Natural killer cell treated with Interleukin-12 subunit alpha and Interleukin-12 subunit beta and Interleukin-15 and Interleukin-18, amount 100 ng/mL, for 72 hours (primary cell): ENCODE measurements at regions not wholly inside any gene's neighbourhood (a gene's known extent, or its start where the extent isn't known, plus 50 kb on each side); places are given as distances from the start of the nearest gene placed in this dataset.

Source experiments
- ATAC-seq, 2 donors: fragments of 150-1000 bp; cut with Tn5 transposase in 1 of 2; sonication (Bioruptor Pico), chemical (Tn5 transposase) in 1 of 2; 2 replicates each; pipeline ENCODE4 v1.10.0; 2021
- DNase-seq: peaks from one replicate; pipeline ENCODE4 v3.0.0; 2022; ENCODE audit warnings: low spot score
- H3K27ac Mint-ChIP-seq, 2 donors: 1 replicate in 1 of 2; 2 replicates in 1 of 2; pipeline ENCODE4 v1.8.0; 2022; ENCODE audit warnings: mixed read lengths in 2 of 2, mild to moderate bottlenecking in 1 of 2, moderate library complexity in 1 of 2
- H3K27me3 Mint-ChIP-seq, 2 donors: 1 replicate in 1 of 2; 2 replicates in 1 of 2; pipeline ENCODE4 v1.8.0; 2022; ENCODE audit warnings: mixed read lengths in 2 of 2
- H3K36me3 Mint-ChIP-seq: one replicate; pipeline ENCODE4 v1.8.0; 2022; ENCODE audit warnings: mixed read lengths
- H3K4me1 Mint-ChIP-seq, 2 donors: 1 replicate in 1 of 2; 2 replicates in 1 of 2; pipeline ENCODE4 v1.8.0; 2022; ENCODE audit warnings: low read depth in 2 of 2, mixed read lengths in 2 of 2, mild to moderate bottlenecking in 1 of 2
- H3K4me3 Mint-ChIP-seq: one replicate; pipeline ENCODE4 v1.8.0; 2022; ENCODE audit warnings: mixed read lengths
- H3K9me3 Mint-ChIP-seq: 2 replicates; pipeline ENCODE4 v1.8.0; 2022; ENCODE audit warnings: mixed read lengths

DNA sequence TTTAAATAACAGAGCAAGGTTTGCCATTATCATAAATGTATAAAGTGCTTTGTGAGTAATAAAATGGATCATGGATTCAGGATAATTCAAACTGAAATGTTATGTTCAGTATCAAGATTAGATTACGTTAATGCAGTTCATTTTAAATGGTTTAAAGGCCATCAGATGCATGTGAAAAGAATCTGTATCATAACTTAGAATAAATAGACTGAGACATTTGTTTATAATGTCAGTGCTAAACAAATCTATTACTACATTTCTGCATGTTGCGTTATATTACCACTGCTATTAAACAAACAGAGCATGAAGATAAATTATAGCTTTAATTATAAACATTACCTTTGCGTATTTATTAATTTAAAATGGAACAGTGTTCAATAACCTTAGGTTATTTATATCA is 160.2 kb downstream of the TOX3 start:
- ATAC-seq = no peak

DNA sequence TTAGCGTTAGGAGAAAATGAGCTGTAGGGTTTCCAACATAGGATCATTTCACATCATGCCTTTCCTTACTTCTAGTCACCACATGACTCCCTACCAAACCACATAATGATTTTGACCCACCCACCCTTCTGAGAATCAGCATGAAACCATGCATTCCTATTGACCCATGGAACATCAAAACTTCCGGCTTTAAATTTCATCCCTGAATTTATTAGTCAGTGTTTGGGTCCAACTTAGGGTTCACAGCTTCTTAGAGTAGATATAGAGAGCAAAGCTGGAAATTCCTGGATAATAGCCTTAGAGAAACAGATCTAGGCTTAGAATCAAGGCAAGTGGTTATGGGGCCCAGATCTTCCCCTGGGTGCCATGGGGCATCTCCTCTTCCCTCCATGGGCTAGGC is 162.6 kb downstream of the TOX3 start:
- no peak overlapping the region for H3K27ac Mint-ChIP-seq
- H3K9me3 Mint-ChIP-seq = peaks cover 19% of the 10 kb centered on the region
- H3K36me3 Mint-ChIP-seq = no peaks in the 10 kb centered on the region
- no peak for DNase-seq
- ATAC-seq = no peak
- no peak overlapping the region for H3K4me3 Mint-ChIP-seq
- no peaks in the 10 kb centered on the region for H3K4me1 Mint-ChIP-seq
- no peaks in the 10 kb centered on the region for H3K27me3 Mint-ChIP-seq

More for the DNA sequence above, 160.2 kb downstream of the TOX3 start:
- H3K4me3 Mint-ChIP-seq = no peak overlapping the region
- H3K4me1 Mint-ChIP-seq = no peaks in the 10 kb centered on the region
- H3K36me3 Mint-ChIP-seq = no peaks in the 10 kb centered on the region
- no peak overlapping the region for H3K27ac Mint-ChIP-seq
- peaks cover 26% of the 10 kb centered on the region for H3K9me3 Mint-ChIP-seq
- H3K27me3 Mint-ChIP-seq = no peaks in the 10 kb centered on the region
- DNase-seq = no peak

DNA sequence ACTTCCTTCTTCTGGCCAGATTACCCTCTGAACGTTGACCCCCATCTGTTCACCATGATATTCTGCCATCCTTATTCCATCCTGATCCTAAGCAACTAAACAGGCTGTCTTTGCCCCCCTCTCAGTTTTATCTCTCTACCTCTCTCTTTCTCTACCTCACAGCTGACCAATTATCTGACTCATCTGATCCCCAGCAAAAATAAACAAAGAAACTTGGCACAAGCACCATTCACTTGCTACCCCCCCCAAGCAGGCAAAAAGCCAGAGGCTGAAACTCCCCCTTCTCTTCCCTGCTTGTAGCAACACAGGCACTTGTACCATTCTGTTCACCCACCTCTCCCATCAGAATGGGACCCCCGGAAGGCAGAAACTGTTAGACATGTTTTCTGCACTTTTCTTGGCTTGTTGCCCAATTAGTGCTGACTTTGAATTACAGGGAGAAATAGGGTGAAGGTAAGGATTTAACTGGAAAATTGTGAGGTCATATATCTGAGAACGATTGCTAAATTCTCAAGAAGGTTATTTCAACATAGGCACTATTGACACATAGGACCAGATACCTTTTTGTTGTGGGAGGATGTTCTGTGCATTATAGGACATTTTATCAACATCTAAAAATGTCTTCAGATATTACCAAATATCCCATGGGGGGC is 163.2 kb downstream of the TOX3 start:
- Mint-ChIP-seq H3K27ac (no peak overlapping the region), H3K36me3 (no peaks in the 10 kb centered on the region), H3K27me3 (no peaks in the 10 kb centered on the region), H3K4me3 (no peak overlapping the region), H3K9me3 (peaks cover 13% of the 10 kb centered on the region), H3K4me1 (no peaks in the 10 kb centered on the region)
- no peak for DNase-seq
- no peak for ATAC-seq

DNA sequence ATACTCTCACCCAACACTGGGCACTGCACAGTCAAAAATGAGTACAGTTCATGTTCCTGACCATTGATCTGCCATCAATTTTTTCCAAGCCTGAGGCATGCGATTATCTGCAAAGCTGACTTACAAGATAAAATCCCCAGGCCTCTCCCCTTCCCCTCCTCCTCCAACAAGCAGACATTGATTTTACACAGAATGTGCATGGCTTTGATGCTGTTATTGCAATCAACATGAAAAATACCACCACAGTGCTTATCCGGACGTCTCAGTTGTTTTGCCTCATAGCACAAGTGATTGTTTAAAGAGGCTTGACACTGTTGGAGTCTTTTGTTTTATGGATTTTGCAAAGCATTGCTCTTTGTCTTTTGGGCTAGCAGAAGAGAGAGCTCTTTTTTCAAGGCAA is 163.8 kb downstream of the TOX3 start:
- Mint-ChIP-seq H3K27me3 (no peaks in the 10 kb centered on the region), H3K9me3 (peaks cover 14% of the 10 kb centered on the region), H3K4me1 (no peaks in the 10 kb centered on the region), H3K27ac (no peak overlapping the region), H3K36me3 (no peaks in the 10 kb centered on the region), H3K4me3 (no peak overlapping the region)
- no peak for ATAC-seq
- no peak for DNase-seq

DNA sequence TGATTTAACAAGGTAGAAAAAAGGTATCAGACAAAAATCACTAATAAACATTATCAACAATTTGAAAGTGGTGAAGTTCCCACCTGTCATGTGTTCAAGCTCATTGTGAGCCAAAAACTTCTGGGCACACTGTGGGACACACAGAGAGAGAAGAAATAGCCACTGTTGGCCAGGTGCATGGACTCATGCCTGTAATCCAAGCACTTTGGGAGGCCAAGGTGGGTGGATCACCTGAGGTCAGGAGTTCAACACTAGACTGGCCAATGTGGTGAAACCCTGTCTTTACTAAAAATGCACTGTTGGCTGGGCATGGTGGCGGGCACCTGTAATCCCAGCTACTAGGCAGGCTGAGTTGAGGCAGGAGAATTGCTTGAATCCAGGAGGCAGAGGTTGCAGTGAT is 167.4 kb downstream of the TOX3 start:
- peaks cover 17% of the 10 kb centered on the region for H3K9me3 Mint-ChIP-seq
- H3K27me3 Mint-ChIP-seq = no peaks in the 10 kb centered on the region
- no peak overlapping the region for H3K4me3 Mint-ChIP-seq
- H3K36me3 Mint-ChIP-seq = no peaks in the 10 kb centered on the region
- H3K27ac Mint-ChIP-seq = no peak overlapping the region
- H3K4me1 Mint-ChIP-seq = no peaks in the 10 kb centered on the region
- ATAC-seq (no peak), DNase-seq (no peak)

DNA sequence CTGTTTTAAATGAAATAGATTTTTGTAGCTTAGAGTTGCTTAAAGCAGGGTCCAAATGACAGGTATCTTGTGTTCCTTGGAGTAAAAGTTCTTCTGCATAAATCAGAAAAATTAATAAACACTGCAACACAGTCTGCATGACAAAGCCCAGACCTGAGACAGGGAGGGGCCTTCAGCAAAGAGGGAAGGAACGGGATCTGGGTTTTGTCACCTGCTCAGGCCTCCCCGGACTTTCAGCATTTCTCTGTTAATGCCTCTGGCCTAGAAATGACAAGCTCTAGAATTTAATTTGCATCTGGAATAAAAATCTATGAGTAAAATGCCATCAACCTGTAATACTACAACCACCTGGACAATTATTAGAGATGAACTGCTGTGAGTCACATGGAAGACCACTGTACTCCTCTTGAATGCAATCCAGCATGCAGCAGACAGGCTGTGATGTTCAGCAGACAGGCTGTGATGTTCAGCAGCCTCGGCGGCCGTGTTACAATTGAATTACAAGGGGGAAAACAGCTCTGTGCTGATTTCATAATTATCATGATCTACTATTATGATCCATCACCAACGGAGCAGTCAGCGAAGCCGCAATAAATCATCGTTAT is 170.2 kb downstream of the TOX3 start:
- no peaks in the 10 kb centered on the region for H3K36me3 Mint-ChIP-seq
- no peak overlapping the region for H3K4me3 Mint-ChIP-seq
- no peaks in the 10 kb centered on the region for H3K4me1 Mint-ChIP-seq
- H3K27me3 Mint-ChIP-seq = no peaks in the 10 kb centered on the region
- ATAC-seq (no peak), DNase-seq (no peak)
- no peak overlapping the region for H3K27ac Mint-ChIP-seq
- H3K9me3 Mint-ChIP-seq = peaks cover 12% of the 10 kb centered on the region

DNA sequence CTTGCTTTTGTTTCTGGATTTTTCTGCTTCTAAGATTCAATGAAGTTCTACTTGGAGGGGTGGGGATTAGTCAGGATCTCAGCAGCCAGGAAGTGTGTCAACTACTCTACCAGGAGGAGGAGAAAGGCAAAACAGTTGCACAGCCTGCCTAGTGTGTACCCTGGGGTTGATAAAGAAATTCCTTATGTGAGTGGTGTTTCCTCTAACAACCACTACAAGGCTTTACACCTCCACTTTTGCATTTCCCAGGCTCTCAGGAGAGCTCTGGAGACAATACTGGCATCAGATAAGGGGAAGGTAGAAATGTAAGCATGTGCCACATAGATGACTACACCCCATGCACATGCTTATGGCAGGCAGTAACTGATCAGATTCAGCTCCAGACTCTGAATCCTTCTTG is 174.6 kb downstream of the TOX3 start:
- H3K27ac Mint-ChIP-seq = no peak overlapping the region
- no peaks in the 10 kb centered on the region for H3K27me3 Mint-ChIP-seq
- no peaks in the 10 kb centered on the region for H3K4me1 Mint-ChIP-seq
- ATAC-seq = no peak
- DNase-seq = no peak
- H3K4me3 Mint-ChIP-seq = no peak overlapping the region
- H3K9me3 Mint-ChIP-seq = peaks cover 14% of the 10 kb centered on the region
- no peaks in the 10 kb centered on the region for H3K36me3 Mint-ChIP-seq

DNA sequence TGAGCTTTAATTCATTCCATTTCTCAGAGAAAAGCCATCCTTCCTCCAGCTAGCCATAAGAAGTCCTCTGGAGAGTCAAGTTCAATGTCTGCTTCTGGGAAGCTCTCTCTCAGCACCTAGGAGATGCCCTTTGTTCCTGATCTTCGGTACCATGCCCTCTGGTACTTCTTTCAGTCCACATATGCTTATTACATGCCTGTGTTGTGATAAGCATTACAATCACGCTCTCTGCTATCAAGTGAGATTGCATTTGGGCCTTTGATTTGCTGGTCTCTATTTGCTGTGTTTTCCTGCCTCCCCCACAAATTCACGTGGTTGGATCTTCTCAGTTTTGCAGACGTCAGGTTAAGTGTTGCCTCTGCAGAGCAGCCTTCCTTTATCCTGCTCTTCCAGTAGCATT is 178.1 kb downstream of the TOX3 start:
- Mint-ChIP-seq H3K9me3 (peaks cover 13% of the 10 kb centered on the region), H3K4me1 (no peaks in the 10 kb centered on the region), H3K4me3 (no peak overlapping the region), H3K36me3 (no peaks in the 10 kb centered on the region), H3K27me3 (no peaks in the 10 kb centered on the region), H3K27ac (no peak overlapping the region)
- ATAC-seq (no peak), DNase-seq (no peak)

DNA sequence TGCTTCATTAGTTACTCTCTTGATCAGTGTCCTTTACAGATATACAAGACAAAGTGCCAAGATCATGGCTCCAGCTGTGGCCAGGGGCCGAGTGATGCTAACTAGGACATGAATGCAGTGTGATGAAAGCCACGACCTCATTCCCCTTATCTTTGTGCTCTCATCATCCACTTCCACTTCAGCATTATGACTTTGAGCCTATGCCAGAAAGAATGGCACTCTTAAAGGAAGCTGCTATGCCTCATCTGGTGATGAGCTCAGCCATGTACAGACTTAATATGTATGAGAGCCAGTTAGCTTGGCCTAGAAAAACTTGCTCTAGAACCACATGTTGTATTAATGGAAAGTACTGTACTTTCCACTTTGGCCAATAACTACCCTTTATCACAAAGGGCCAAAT is 179.1 kb downstream of the TOX3 start:
- Mint-ChIP-seq H3K9me3 (peaks cover 9% of the 10 kb centered on the region), H3K36me3 (no peaks in the 10 kb centered on the region)

DNA sequence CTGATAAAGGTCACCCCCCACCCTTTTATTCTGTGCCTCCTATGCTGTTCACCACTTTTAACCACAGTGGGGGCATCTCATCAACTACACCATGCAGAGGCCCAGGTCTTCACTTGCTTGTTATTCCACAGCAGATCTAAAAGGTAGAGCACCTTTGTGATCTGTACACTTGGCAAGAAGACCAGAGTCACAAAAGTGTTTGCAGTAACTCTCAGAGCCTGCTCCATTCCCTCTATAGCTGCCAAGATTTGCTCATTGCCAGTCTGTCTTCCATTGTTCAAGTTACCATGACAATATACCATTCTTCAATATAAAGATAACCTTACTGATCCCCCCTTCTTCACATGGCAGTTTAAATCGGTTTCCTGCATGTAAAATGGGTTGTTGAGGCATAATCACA is 180.0 kb downstream of the TOX3 start:
- DNase-seq = no peak
- no peaks in the 10 kb centered on the region for H3K27me3 Mint-ChIP-seq
- ATAC-seq = no peak
- H3K27ac Mint-ChIP-seq = no peak overlapping the region
- H3K4me3 Mint-ChIP-seq = no peak overlapping the region
- peaks cover 9% of the 10 kb centered on the region for H3K9me3 Mint-ChIP-seq
- H3K4me1 Mint-ChIP-seq = no peaks in the 10 kb centered on the region
- no peaks in the 10 kb centered on the region for H3K36me3 Mint-ChIP-seq

More for the DNA sequence above, 179.1 kb downstream of the TOX3 start:
- H3K4me1 Mint-ChIP-seq = no peaks in the 10 kb centered on the region
- no peak for DNase-seq
- H3K27ac Mint-ChIP-seq = no peak overlapping the region
- no peak overlapping the region for H3K4me3 Mint-ChIP-seq
- ATAC-seq = no peak
- no peaks in the 10 kb centered on the region for H3K27me3 Mint-ChIP-seq

DNA sequence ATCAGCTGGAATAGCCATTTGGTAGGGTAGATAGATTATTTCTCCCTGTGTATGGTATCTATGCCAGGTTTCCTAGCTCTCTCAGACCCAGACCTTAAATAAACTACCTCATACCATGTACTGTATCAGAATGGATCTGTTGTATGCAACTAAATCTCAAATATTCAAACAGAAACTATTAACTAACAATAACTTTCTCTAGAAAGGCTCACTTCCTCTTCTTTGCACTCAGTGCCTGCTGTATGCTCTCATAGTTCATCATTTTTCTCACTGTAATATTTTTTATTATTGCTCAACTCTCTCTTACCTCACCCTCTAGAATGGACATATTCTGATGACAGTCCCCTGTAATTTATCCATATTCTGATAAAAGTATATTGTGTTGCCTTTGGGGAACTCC is 182.4 kb downstream of the TOX3 start:
- Mint-ChIP-seq H3K9me3 (peaks cover 9% of the 10 kb centered on the region), H3K4me1 (no peaks in the 10 kb centered on the region), H3K4me3 (no peak overlapping the region), H3K36me3 (no peaks in the 10 kb centered on the region), H3K27me3 (no peaks in the 10 kb centered on the region), H3K27ac (no peak overlapping the region)
- ATAC-seq (no peak), DNase-seq (no peak)

DNA sequence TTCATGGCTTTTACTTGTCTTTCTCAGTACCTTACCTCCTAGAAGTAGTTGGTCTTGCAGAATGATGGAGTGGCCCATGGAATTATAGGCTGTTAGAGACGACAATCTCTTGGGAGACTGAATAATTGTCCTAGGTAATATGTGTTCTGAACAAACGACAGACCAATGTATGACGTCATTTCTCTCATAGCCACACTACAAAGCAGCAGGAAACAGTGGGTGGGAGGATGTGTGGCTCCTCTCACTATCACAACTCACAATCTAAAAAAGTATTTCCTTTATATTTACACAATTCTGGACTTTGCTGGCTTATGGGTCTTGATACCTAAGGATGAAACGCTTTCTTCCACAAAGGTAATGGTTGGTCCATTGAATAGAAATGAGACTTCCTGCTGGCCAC is 183.9 kb downstream of the TOX3 start:
- no peak for ATAC-seq
- no peak overlapping the region for H3K27ac Mint-ChIP-seq

DNA sequence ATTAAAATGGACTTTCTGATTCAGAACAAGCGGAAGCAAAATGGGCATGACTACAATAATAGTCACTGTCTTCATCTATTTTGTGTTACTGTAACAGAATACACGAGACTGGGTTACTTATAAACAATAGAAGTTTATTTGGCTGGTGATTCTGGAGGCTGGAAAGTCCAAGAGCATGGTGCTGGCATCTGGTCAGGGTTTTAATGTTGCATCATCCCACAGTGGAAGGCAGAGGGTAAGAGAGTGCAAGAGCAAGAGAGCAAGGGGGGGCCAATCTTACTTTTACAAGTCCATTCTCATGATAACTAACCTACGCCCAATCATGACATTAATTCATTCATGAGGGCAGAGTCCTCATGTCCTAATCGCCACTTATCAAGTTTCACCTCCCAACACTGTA is 189.2 kb downstream of the TOX3 start:
- Mint-ChIP-seq H3K27ac (no peak overlapping the region), H3K4me3 (no peak overlapping the region), H3K27me3 (no peaks in the 10 kb centered on the region), H3K4me1 (no peaks in the 10 kb centered on the region), H3K9me3 (peaks cover 3% of the 10 kb centered on the region), H3K36me3 (no peaks in the 10 kb centered on the region)
- ATAC-seq (no peak), DNase-seq (no peak)

More for the DNA sequence above, 183.9 kb downstream of the TOX3 start:
- no peaks in the 10 kb centered on the region for H3K27me3 Mint-ChIP-seq
- DNase-seq = no peak
- H3K9me3 Mint-ChIP-seq = peaks cover 3% of the 10 kb centered on the region
- H3K4me3 Mint-ChIP-seq = no peak overlapping the region
- no peaks in the 10 kb centered on the region for H3K4me1 Mint-ChIP-seq
- no peaks in the 10 kb centered on the region for H3K36me3 Mint-ChIP-seq

DNA sequence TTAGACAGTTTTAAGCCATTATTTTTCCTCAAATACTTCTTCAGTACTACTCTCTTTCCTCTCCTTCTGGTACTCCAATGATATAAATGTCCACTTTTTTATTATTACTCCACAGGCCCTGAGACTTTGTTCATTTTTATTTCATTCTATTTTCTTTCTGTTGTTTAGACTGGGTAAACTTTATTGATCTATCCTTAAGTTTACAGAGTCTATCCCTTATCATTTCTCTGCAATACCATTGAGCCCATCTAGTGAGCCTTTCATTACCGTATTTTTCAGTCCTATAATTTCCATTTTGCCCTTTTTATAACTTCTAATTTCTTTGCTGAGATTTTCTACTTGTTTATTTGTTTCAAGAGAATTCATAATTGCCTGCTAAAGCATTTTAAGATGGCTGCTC is 193.7 kb downstream of the TOX3 start:
- Mint-ChIP-seq H3K9me3 (peaks cover 5% of the 10 kb centered on the region), H3K27me3 (no peaks in the 10 kb centered on the region), H3K36me3 (no peaks in the 10 kb centered on the region), H3K4me3 (no peak overlapping the region), H3K4me1 (no peaks in the 10 kb centered on the region), H3K27ac (no peak overlapping the region)
- ATAC-seq (no peak), DNase-seq (no peak)

DNA sequence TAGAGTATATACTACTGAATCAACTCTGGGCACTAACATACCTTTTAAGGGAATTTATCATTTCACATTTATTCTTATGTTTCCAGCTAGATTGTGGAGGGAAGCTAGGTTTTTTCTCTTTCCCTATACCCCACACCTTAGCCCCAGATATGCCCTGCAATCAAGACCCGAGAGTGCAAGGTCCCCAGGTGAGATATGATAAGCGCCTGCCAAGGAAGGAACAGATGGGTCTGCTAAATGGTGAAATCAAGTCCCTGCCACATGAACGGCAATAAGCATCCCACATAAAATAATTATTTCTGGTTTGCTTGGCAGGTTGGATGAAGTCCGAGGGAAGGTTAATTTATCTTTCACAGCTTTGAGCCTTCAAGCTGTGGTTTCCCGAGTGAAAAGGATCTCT is 195.5 kb downstream of the TOX3 start:
- no peak overlapping the region for H3K27ac Mint-ChIP-seq
- H3K4me3 Mint-ChIP-seq = no peak overlapping the region
- ATAC-seq = no peak
- H3K4me1 Mint-ChIP-seq = no peaks in the 10 kb centered on the region
- peaks cover 2% of the 10 kb centered on the region for H3K9me3 Mint-ChIP-seq
- no peak for DNase-seq
- H3K27me3 Mint-ChIP-seq = no peaks in the 10 kb centered on the region
- no peaks in the 10 kb centered on the region for H3K36me3 Mint-ChIP-seq
